ENCODE measurements at regions not wholly inside any gene's neighbourhood (a gene's known extent, or its start where the extent isn't known, plus 50 kb on each side); places are given as distances from the start of the nearest gene placed in this dataset.
"Not testable (repeated sequence)": the region's sequence is repeated elsewhere in the genome, so short reads cannot be mapped to it uniquely, and the experiment has no call there.

DNA sequence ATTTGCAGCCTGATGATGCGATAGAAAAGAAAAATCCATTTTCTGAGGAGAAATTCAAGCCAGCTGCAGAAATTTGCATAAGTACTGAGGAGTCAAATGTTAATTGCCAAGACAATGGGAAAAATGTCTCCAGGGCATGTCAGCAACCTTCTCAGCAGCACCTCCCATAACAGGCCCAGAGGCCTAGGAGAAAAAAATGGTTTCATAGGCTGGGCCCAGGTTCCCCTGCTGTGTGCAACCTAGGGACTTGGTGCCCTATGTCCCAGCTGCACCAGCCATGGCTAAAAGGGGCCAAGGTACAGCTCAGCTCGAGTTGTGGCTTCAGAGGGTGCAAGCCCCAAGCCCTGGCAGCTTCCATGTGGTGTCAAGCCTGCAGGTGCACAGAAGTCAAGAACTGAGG, 144.8 kb upstream of the PRKD1 start:
- H3K4me3 ChIP-seq (ENCODE audit: low read length); H3K36me3 ChIP-seq (ENCODE audit: insufficient read depth, low read length); H3K27me3 ChIP-seq (ENCODE audit: control insufficient read depth, insufficient read depth, low read length); H3K4me2 ChIP-seq (ENCODE audit: low read length); H3K9me3 ChIP-seq (replicated peaks; ENCODE audit: low read length); H3K9ac ChIP-seq (ENCODE audit: low read depth, low read length); H3K4me1 ChIP-seq (ENCODE audit: control insufficient read depth, insufficient read depth, low read length): not testable (repeated sequence)

GRCh38 chr14:30077946-30078345, 150.3 kb upstream of the PRKD1 start:
- Histone ChIP-seq H3K36me3 (ENCODE audit: insufficient read depth, low read length) (no peaks in the 10 kb centered on the region), H3K4me1 (ENCODE audit: control insufficient read depth, insufficient read depth, low read length) (no peaks in the 10 kb centered on the region), H3K27me3 (ENCODE audit: control insufficient read depth, insufficient read depth, low read length) (no peaks in the 10 kb centered on the region), H3K4me3 (ENCODE audit: low read length) (no peak overlapping the region), H3K9me3 (replicated peaks; ENCODE audit: low read length) (no peaks in the 10 kb centered on the region), H3K9ac (ENCODE audit: low read depth, low read length) (no peak overlapping the region), H3K4me2 (ENCODE audit: low read length) (no peak overlapping the region)

- no peak overlapping the region for H3K4me3 ChIP-seq (ENCODE audit: low read length)
- no peaks in the 10 kb centered on the region for H3K4me1 ChIP-seq (ENCODE audit: control insufficient read depth, insufficient read depth, low read length)
- no peaks in the 10 kb centered on the region for H3K36me3 ChIP-seq (ENCODE audit: insufficient read depth, low read length)
- no peaks in the 10 kb centered on the region for H3K27me3 ChIP-seq (ENCODE audit: control insufficient read depth, insufficient read depth, low read length)
- H3K9ac ChIP-seq (ENCODE audit: low read depth, low read length), result no peak overlapping the region
- H3K4me2 ChIP-seq (ENCODE audit: low read length), result no peak overlapping the region
- H3K9me3 ChIP-seq (replicated peaks; ENCODE audit: low read length), result no peaks in the 10 kb centered on the region
Measured at GRCh38 chr14:30078811-30079402, 151.3 kb upstream of the PRKD1 start.

DNA sequence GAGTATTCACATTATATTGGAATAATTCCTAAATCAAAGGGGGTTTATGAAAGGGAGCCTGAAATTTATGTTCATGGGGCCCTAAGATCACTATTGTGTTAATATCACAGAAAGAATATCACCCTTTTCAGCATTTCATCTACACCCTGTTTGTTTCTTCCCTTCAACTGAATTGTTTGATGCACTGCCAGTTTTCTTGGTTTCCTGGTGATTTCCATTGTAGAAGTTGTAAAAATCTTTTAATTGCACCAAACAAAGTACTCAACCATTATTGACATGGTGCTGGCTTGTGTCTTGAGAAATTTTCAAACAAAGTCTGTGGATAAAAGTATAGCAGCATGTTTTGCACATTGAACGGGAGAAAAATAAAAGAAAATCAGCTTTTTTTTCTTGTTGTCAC, 154.8 kb upstream of the PRKD1 start:
- Histone ChIP-seq H3K4me1 (ENCODE audit: control insufficient read depth, insufficient read depth, low read length) (no peaks in the 10 kb centered on the region), H3K36me3 (ENCODE audit: insufficient read depth, low read length) (no peaks in the 10 kb centered on the region), H3K4me2 (ENCODE audit: low read length) (no peak overlapping the region), H3K4me3 (ENCODE audit: low read length) (no peak overlapping the region), H3K27me3 (ENCODE audit: control insufficient read depth, insufficient read depth, low read length) (no peaks in the 10 kb centered on the region), H3K9me3 (replicated peaks; ENCODE audit: low read length) (no peaks in the 10 kb centered on the region), H3K9ac (ENCODE audit: low read depth, low read length) (no peak overlapping the region)

DNA sequence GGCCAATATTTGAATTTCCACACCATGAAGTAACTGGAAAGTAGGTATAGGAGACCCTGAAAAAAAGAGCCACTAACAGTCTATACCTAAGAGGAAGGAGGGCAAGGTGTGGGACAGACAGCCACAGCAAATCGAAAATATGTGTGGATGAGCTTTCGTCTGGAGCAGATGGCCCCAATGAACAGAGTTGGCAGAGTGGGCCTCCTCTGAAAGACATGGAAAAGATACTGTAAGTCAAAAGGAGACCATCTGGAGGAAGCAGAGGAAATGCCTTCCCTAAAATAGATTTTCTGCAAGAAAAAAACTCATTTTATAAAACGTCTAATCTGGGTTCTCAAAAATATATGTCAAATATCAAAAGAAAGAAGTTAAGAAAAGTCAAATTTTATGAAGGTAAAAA, 157.2 kb upstream of the PRKD1 start:
- Histone ChIP-seq H3K9me3 (replicated peaks; ENCODE audit: low read length) (no peaks in the 10 kb centered on the region), H3K4me1 (ENCODE audit: control insufficient read depth, insufficient read depth, low read length) (no peaks in the 10 kb centered on the region), H3K9ac (ENCODE audit: low read depth, low read length) (no peak overlapping the region), H3K36me3 (ENCODE audit: insufficient read depth, low read length) (no peaks in the 10 kb centered on the region), H3K27me3 (ENCODE audit: control insufficient read depth, insufficient read depth, low read length) (no peaks in the 10 kb centered on the region), H3K4me2 (ENCODE audit: low read length) (no peak overlapping the region), H3K4me3 (ENCODE audit: low read length) (no peak overlapping the region)

DNA sequence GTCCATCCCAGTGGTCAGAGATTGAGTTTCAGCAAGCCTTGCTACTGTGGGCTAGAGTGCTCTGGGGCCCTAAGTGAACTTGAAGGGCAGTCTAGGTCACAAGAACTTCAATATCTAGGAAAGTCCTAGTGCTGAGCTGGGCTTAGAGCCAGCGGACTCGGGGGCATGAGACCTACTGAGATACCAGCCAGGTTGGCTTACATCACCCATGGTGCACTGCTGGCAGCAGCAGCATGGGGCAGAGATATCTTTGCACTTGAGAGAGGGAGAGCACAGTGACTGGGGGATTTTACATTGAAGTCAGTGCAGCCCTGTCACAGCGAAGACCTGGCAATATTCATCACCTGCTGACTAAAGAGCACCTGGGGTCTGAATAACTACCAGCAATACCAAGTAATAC, 158.3 kb upstream of the PRKD1 start:
- no peak overlapping the region for H3K4me3 ChIP-seq (ENCODE audit: low read length)
- no peak overlapping the region for H3K9ac ChIP-seq (ENCODE audit: low read depth, low read length)
- H3K36me3 ChIP-seq (ENCODE audit: insufficient read depth, low read length), result no peaks in the 10 kb centered on the region
- H3K9me3 ChIP-seq (replicated peaks; ENCODE audit: low read length), result no peaks in the 10 kb centered on the region
- H3K4me2 ChIP-seq (ENCODE audit: low read length), result no peak overlapping the region
- no peaks in the 10 kb centered on the region for H3K27me3 ChIP-seq (ENCODE audit: control insufficient read depth, insufficient read depth, low read length)
- H3K4me1 ChIP-seq (ENCODE audit: control insufficient read depth, insufficient read depth, low read length), result no peaks in the 10 kb centered on the region

- H3K9ac ChIP-seq (ENCODE audit: low read depth, low read length), result no peak overlapping the region
- no peaks in the 10 kb centered on the region for H3K4me1 ChIP-seq (ENCODE audit: control insufficient read depth, insufficient read depth, low read length)
- no peak overlapping the region for H3K4me2 ChIP-seq (ENCODE audit: low read length)
- H3K27me3 ChIP-seq (ENCODE audit: control insufficient read depth, insufficient read depth, low read length), result no peaks in the 10 kb centered on the region
- peaks cover 4% of the 10 kb centered on the region for H3K9me3 ChIP-seq (replicated peaks; ENCODE audit: low read length)
- H3K36me3 ChIP-seq (ENCODE audit: insufficient read depth, low read length), result no peaks in the 10 kb centered on the region
- no peak overlapping the region for H3K4me3 ChIP-seq (ENCODE audit: low read length)
Measured at GRCh38 chr14:30088620-30089019, 161.0 kb upstream of the PRKD1 start.

GRCh38 chr14:30108975-30109700, 181.5 kb upstream of the PRKD1 start:
- H3K4me2 ChIP-seq (ENCODE audit: low read length), result no peak overlapping the region
- H3K36me3 ChIP-seq (ENCODE audit: insufficient read depth, low read length), result no peaks in the 10 kb centered on the region
- H3K9me3 ChIP-seq (replicated peaks; ENCODE audit: low read length), result no peaks in the 10 kb centered on the region
- H3K9ac ChIP-seq (ENCODE audit: low read depth, low read length), result no peak overlapping the region
- no peaks in the 10 kb centered on the region for H3K27me3 ChIP-seq (ENCODE audit: control insufficient read depth, insufficient read depth, low read length)
- peaks cover 2% of the 10 kb centered on the region for H3K4me1 ChIP-seq (ENCODE audit: control insufficient read depth, insufficient read depth, low read length)
- no peak overlapping the region for H3K4me3 ChIP-seq (ENCODE audit: low read length)

DNA sequence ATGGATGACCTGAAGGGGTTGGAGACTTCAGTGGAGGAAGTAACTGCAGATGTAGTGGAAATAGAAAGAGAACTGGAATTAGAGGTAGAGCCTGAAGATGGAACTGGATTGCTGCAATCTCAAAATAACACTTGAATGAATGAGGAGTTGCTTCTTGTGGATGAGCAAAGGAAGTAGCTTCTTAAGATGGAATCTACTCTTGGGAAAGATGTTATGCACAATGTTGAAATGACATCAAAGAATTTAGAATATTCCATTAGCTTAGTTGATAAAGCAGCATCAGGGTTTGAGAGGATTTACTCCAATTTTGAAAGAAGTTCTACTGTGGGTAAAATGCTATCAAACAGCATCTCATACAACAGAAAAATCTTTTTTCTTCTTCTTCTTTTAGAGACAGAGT, 186.4 kb upstream of the PRKD1 start:
- H3K4me3 ChIP-seq (ENCODE audit: low read length), result no peak overlapping the region
- H3K9me3 ChIP-seq (replicated peaks; ENCODE audit: low read length), result no peaks in the 10 kb centered on the region
- H3K9ac ChIP-seq (ENCODE audit: low read depth, low read length), result no peak overlapping the region
- no peaks in the 10 kb centered on the region for H3K27me3 ChIP-seq (ENCODE audit: control insufficient read depth, insufficient read depth, low read length)
- no peaks in the 10 kb centered on the region for H3K36me3 ChIP-seq (ENCODE audit: insufficient read depth, low read length)
- peaks cover 2% of the 10 kb centered on the region for H3K4me1 ChIP-seq (ENCODE audit: control insufficient read depth, insufficient read depth, low read length)
- H3K4me2 ChIP-seq (ENCODE audit: low read length), result no peak overlapping the region

GRCh38 chr14:30115756-30116155, 188.1 kb upstream of the PRKD1 start:
- H3K4me2 ChIP-seq (ENCODE audit: low read length), result no peak overlapping the region
- H3K27me3 ChIP-seq (ENCODE audit: control insufficient read depth, insufficient read depth, low read length), result no peaks in the 10 kb centered on the region
- no peak overlapping the region for H3K9ac ChIP-seq (ENCODE audit: low read depth, low read length)
- no peaks in the 10 kb centered on the region for H3K36me3 ChIP-seq (ENCODE audit: insufficient read depth, low read length)
- H3K4me3 ChIP-seq (ENCODE audit: low read length), result no peak overlapping the region
- no peaks in the 10 kb centered on the region for H3K4me1 ChIP-seq (ENCODE audit: control insufficient read depth, insufficient read depth, low read length)
- H3K9me3 ChIP-seq (replicated peaks; ENCODE audit: low read length), result no peaks in the 10 kb centered on the region

DNA sequence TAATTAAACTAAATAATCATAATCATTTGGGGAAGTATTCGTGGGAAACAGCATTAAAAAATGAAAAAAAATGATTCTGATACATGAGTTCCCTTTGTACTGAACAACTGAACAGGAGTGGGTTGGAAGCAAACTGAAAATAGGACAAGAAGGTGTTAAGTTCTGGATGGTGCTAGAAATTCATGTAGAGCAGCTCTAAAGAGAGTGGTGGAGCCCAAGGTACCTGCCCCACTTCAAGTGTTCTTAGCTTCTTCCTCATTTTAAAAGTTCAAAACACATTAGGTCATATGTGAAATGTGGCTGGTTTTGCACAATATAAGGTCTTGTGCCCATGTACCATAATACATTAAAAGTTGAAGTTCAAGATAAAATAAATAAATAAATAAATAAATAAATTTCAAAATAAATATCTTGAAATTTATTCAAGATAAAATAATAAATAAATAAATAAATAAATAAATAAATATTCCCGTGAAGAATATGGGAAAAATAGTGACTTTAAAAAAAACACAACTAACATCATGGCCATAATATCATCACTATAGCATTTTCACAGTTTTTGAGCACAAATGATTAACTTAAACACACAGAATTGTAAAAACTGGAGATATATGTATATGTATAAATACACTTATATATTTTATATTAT, 191.5 kb upstream of the PRKD1 start:
- Histone ChIP-seq H3K4me3 (ENCODE audit: low read length) (no peak overlapping the region), H3K36me3 (ENCODE audit: insufficient read depth, low read length) (no peaks in the 10 kb centered on the region), H3K9me3 (replicated peaks; ENCODE audit: low read length) (no peaks in the 10 kb centered on the region), H3K4me2 (ENCODE audit: low read length) (no peak overlapping the region), H3K9ac (ENCODE audit: low read depth, low read length) (no peak overlapping the region), H3K27me3 (ENCODE audit: control insufficient read depth, insufficient read depth, low read length) (no peaks in the 10 kb centered on the region), H3K4me1 (ENCODE audit: control insufficient read depth, insufficient read depth, low read length) (no peaks in the 10 kb centered on the region)
